ENCODE measurements at regions not wholly inside any gene's neighbourhood (a gene's known extent, or its start where the extent isn't known, plus 50 kb on each side); places are given as distances from the start of the nearest gene placed in this dataset.

DNA sequence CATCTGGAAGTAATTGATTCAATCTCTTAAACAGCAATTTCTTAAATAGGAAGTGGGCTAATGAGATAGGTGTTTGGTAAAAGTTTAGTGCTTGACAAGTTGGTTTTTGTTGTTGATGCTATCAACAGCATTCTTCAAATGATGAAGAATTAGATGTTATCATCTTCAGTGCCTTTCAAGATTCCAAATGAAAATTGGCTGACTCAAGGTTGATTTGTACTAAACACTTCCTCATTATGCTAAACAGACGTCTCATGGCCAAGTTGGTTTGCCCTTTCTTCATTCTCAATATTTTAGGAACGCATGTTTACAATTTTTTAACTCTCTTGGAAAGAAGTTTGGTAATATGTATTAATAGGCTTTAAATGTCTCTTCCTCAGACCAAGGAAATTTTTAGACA lies 86.0 kb downstream of the MID1IP1 start:
- WGBS, 2 donors = 50 to 88% methylated on average over 2 of the region's 2 CpGs
- TF ChIP-seq, protein P1, sequence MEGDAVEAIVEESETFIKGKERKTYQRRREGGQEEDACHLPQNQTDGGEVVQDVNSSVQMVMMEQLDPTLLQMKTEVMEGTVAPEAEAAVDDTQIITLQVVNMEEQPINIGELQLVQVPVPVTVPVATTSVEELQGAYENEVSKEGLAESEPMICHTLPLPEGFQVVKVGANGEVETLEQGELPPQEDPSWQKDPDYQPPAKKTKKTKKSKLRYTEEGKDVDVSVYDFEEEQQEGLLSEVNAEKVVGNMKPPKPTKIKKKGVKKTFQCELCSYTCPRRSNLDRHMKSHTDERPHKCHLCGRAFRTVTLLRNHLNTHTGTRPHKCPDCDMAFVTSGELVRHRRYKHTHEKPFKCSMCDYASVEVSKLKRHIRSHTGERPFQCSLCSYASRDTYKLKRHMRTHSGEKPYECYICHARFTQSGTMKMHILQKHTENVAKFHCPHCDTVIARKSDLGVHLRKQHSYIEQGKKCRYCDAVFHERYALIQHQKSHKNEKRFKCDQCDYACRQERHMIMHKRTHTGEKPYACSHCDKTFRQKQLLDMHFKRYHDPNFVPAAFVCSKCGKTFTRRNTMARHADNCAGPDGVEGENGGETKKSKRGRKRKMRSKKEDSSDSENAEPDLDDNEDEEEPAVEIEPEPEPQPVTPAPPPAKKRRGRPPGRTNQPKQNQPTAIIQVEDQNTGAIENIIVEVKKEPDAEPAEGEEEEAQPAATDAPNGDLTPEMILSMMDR (IDR thresholded peaks at IDR 0.05) = no peak
- TF ChIP-seq POLR2A (IDR thresholded peaks at IDR 0.05) (no peak), EP300 (IDR thresholded peaks at IDR 0.05) (no peak)
- no peaks in the 10 kb centered on the region for H3K4me1 ChIP-seq
- H3K36me3 ChIP-seq = no peaks in the 10 kb centered on the region
- no peak overlapping the region for H3K4me3 ChIP-seq
- H3K27me3 ChIP-seq = no peaks in the 10 kb centered on the region
- H3K27ac ChIP-seq = no peak overlapping the region
- no peak for DNase-seq (ENCODE audit: low spot score in 2 of 2)
- H3K9me3 ChIP-seq = no peaks in the 10 kb centered on the region

DNA sequence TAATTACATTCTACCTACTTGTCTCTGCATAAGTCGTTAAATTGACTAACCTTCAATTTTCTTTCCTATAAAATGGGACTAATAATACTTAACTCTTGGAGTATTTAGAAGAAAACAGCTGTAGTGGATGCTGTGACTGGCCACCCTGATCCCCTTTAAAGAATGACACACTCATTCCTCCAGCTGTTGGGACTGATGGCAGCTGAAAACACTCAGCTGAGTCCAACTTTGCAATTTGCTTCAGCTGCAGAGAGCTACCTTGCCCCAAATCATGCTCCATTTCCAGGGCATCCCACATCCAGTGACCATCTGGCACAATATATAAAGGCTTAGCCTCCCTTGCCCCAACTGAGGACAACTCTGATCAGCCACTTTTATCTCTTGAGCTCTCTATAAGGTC lies 89.1 kb downstream of the MID1IP1 start:
- Histone ChIP-seq H3K9me3 (no peaks in the 10 kb centered on the region), H3K4me1 (no peaks in the 10 kb centered on the region), H3K4me3 (no peak overlapping the region), H3K27ac (no peak overlapping the region), H3K27me3 (no peaks in the 10 kb centered on the region), H3K36me3 (no peaks in the 10 kb centered on the region)
- WGBS, 2 donors = 76 to 96% methylated on average over 1 of the region's 1 CpG
- no peak for DNase-seq (ENCODE audit: low spot score in 2 of 2)
- TF ChIP-seq EP300 (IDR thresholded peaks at IDR 0.05) (no peak), POLR2A (IDR thresholded peaks at IDR 0.05) (no peak)
- TF ChIP-seq, protein P1 (IDR thresholded peaks at IDR 0.05) = no peak

DNA sequence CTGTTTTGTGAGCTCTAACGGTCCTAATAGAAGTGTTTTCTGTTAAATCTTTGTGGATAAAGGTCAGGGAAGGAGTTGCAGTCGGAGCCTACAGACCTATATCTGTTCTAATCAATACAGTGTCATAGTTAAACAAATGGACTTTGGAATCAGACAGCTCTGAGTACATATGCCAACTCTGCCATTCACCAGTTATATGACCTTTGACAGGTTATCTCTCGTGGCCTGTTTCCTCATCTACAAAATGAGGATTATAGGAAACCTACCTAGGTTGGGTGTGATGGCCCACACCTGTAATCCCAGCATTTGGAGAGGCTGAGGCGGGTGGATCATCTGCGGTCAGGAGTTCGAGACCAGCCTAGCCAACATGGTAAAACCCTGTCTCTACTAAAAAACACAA lies 89.7 kb downstream of the MID1IP1 start:
- no peak overlapping the region for H3K4me3 ChIP-seq
- TF ChIP-seq EP300 (IDR thresholded peaks at IDR 0.05) (no peak), POLR2A (IDR thresholded peaks at IDR 0.05) (no peak)
- TF ChIP-seq, protein P1 (IDR thresholded peaks at IDR 0.05) = no peak
- DNase-seq (ENCODE audit: low spot score in 2 of 2) = no peak
- H3K27ac ChIP-seq = no peak overlapping the region
- no peaks in the 10 kb centered on the region for H3K36me3 ChIP-seq
- 77 to 81% methylated on average over 3 to 6 of the region's 6 CpGs for WGBS, 2 donors
- H3K27me3 ChIP-seq = no peaks in the 10 kb centered on the region
- no peaks in the 10 kb centered on the region for H3K9me3 ChIP-seq
- H3K4me1 ChIP-seq = no peaks in the 10 kb centered on the region

DNA sequence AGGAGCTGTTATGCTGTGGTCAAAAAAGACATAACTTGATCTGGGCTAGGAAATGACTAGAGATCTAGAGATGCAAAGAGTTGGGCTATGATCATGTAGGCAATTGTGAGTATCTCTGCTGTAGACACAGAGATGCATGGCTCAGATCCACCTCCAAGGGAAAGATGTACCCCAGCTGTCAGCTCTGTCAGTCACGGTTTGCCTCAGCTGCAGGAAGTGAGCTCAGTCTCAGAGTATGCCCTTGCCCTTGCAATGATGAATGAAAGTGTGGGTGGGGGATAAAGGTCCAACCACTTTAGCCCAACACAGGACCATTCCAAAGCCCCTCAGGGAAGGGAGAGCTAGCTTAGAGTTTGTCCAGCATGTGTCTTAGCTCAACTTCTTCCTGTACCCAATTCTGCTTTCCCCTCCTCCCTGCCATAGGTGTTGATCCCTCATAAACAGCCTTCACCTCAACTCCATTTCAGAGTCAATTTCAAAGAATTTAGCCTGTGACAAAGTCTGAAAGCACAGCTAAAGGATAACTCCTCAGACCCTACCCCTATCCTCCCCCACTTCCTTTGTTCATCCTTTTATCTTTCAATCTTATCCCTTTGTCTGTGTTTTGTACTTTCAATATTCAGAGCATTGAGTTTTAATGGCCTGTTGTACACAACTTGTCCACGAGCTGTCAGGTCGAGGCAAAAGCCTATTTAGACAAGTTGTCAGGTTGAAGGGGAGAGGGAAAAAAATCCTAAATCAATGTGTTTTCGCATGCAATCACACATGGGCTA lies 90.6 kb downstream of the MID1IP1 start:
- 66 to 76% methylated on average over 4 of the region's 4 CpGs for WGBS, 2 donors
- Histone ChIP-seq H3K4me3 (no peak overlapping the region), H3K9me3 (no peaks in the 10 kb centered on the region), H3K27ac (no peak overlapping the region), H3K27me3 (no peaks in the 10 kb centered on the region), H3K4me1 (no peaks in the 10 kb centered on the region), H3K36me3 (no peaks in the 10 kb centered on the region)
- no peak for TF ChIP-seq POLR2A (IDR thresholded peaks at IDR 0.05)
- no peak for TF ChIP-seq EP300 (IDR thresholded peaks at IDR 0.05)
- TF ChIP-seq, protein P1 (IDR thresholded peaks at IDR 0.05) = no peak
- DNase-seq (ENCODE audit: low spot score in 2 of 2) = no peak

DNA sequence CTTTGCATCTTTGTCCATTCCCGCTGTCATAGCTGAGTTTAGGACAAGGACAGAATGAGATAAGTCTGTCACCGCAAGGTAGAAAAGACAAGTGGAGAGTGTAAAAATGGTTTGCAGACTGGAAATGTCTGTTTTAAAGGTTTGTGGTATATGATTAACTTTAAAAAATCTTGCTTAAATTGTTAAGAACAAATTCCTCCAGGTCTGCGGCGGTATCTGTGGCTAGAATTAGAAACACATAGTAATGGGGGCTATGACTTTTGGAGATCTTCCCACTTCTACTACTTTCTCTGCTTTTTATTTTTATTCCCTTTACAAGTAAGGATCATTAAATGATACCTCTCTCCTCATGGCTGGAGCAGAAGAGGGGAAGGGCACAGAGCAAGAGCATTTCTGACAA lies 92.2 kb downstream of the MID1IP1 start:
- Histone ChIP-seq H3K4me1 (no peaks in the 10 kb centered on the region), H3K36me3 (no peaks in the 10 kb centered on the region), H3K4me3 (no peak overlapping the region), H3K27ac (no peak overlapping the region), H3K9me3 (no peaks in the 10 kb centered on the region), H3K27me3 (no peaks in the 10 kb centered on the region)
- DNase-seq (ENCODE audit: low spot score in 2 of 2) = no peak
- WGBS, 2 donors = 81 to 87% methylated on average over 4 of the region's 4 CpGs
- TF ChIP-seq EP300 (IDR thresholded peaks at IDR 0.05) (no peak), POLR2A (IDR thresholded peaks at IDR 0.05) (no peak)
- TF ChIP-seq, protein P1 (IDR thresholded peaks at IDR 0.05) = no peak
